Stimulated activated CD4-positive, alpha-beta T cell treated with anti-CD3 and anti-CD28 coated beads, TNF-alpha, amount 100 ng/mL, for 48 hours (primary cell): ENCODE measurements at regions not wholly inside any gene's neighbourhood (a gene's known extent, or its start where the extent isn't known, plus 50 kb on each side); places are given as distances from the start of the nearest gene placed in this dataset.

Source experiments
- DNase-seq, 3 donors: peaks; one replicate each; pipeline ENCODE4 v3.0.0-alpha.2; 2020; ENCODE audit warnings: low read depth in 3 of 3

GRCh38 chr13:108156749-108157148, 58.6 kb downstream of the LIG4 start:
- no peak for DNase-seq

- DNase-seq, result peak; percentile 20 to 31 (median 24)
Observed at GRCh38 chr13:108155185-108156106, 59.9 kb downstream of the LIG4 start.

GRCh38 chr13:108154421-108154858, 60.9 kb downstream of the LIG4 start:
- DNase-seq, result no peak

- DNase-seq, result no peak
Observed at GRCh38 chr13:108146642-108147041, 68.7 kb downstream of the LIG4 start.

GRCh38 chr13:108142702-108143436, 72.5 kb downstream of the LIG4 start:
- no peak for DNase-seq

GRCh38 chr13:108137176-108137575, 78.2 kb downstream of the LIG4 start:
- no peak for DNase-seq

GRCh38 chr13:108127406-108127805, 87.9 kb downstream of the LIG4 start:
- DNase-seq, result no peak

- DNase-seq, result no peak
Observed at GRCh38 chr13:108126056-108126455, 89.3 kb downstream of the LIG4 start.

- no peak for DNase-seq
Observed at GRCh38 chr13:108121406-108121805, 93.9 kb downstream of the LIG4 start.

- no peak for DNase-seq
Observed at GRCh38 chr13:108120856-108121255, 94.5 kb downstream of the LIG4 start.

GRCh38 chr13:108120302-108120701, 95.0 kb downstream of the LIG4 start:
- no peak for DNase-seq

GRCh38 chr13:108115738-108116137, 99.6 kb downstream of the LIG4 start:
- DNase-seq, result no peak

GRCh38 chr13:108113407-108113806, 101.9 kb downstream of the LIG4 start:
- no peak for DNase-seq

- no peak for DNase-seq
Observed at GRCh38 chr13:108104736-108105135, 110.6 kb downstream of the LIG4 start.

GRCh38 chr13:108102771-108103170, 112.6 kb downstream of the LIG4 start:
- no peak for DNase-seq

GRCh38 chr13:108096301-108096915, 118.9 kb downstream of the LIG4 start:
- no peak for DNase-seq

- DNase-seq, result no peak
Observed at GRCh38 chr13:108095036-108095435, 120.3 kb downstream of the LIG4 start.

- DNase-seq, result no peak
Observed at GRCh38 chr13:108093616-108094015, 121.7 kb downstream of the LIG4 start.

- DNase-seq, result no peak
Observed at GRCh38 chr13:108087810-108088209, 127.5 kb downstream of the LIG4 start.

GRCh38 chr13:108086678-108087077, 128.7 kb downstream of the LIG4 start:
- no peak for DNase-seq

GRCh38 chr13:108084840-108085239, 130.5 kb downstream of the LIG4 start:
- DNase-seq, result no peak

GRCh38 chr13:108083056-108083455, 132.3 kb downstream of the LIG4 start:
- no peak for DNase-seq
